Midbrain (tissue), 1 donor: ENCODE measurements at regions not wholly inside any gene's neighbourhood (a gene's known extent, or its start where the extent isn't known, plus 50 kb on each side); places are given as distances from the start of the nearest gene placed in this dataset.

ENCODE experiments used
- DNase-seq: peaks from one replicate; lab custom pipeline; 2025; lab: John Stamatoyannopoulos, UW

- no peak for DNase-seq
Observed at GRCh38 chr4:43345323-43345925, 452.9 kb downstream of the GRXCR1 start.

DNA sequence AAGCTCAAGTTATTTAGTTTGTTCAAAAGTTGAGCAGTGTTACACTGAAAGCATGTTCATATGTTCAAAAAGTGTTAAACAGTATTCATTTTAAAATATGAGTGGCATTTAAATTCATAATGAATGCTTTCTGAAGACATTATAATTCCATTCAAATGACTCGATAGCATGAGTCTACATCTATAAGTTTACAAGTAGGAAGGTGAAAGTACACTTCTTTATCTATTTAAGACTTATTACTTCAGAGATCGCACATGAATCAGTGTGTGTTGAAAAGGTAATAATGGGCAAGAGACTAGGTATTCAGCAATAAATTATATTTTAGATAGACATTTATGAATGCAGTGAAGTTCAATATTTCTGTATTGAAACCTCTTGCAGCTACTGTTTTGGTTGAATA lies 456.1 kb downstream of the GRXCR1 start:
- no peak for DNase-seq

GRCh38 chr4:43351970-43352806 lies 459.7 kb downstream of the GRXCR1 start:
- no peak for DNase-seq

GRCh38 chr4:43352859-43353258 lies 460.3 kb downstream of the GRXCR1 start:
- DNase-seq = no peak

DNA sequence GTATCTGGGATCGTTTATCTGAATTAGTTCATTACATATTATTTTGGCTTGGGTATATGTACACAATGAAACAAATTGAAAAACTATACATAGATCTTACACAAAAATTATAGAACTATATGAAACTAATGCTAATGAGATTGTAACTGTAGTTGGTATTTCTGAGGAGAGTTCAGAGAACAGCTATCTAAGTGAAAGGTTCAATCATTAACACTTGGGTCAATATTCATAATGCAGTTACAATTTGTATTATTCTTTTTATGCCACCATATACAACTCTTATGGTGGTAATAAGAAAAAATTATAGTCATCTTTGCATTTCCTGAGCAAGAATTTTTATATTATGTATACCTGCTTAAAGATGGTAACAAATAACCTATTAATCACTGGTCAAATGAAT lies 461.0 kb downstream of the GRXCR1 start:
- no peak for DNase-seq

DNA sequence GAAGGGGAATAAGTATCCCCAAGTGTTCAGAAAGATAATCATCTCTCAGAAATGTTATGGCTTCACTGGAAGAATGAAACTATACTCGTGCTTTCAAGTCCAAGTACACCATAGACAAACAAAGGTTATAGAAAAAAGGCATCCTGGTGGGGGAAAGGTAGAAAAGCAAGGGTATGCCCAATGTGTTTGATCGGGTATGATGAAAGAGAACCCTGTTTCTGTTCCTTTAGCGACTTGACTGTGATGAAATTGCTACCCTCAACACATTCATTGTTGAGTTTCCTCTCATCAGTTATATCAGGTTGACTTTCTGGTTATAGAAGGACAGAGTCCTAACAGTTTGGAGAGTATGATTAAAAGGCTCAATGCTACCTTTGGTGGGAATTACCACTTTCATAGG lies 464.3 kb downstream of the GRXCR1 start:
- no peak for DNase-seq

GRCh38 chr4:43357252-43357974 lies 464.9 kb downstream of the GRXCR1 start:
- no peak for DNase-seq

DNA sequence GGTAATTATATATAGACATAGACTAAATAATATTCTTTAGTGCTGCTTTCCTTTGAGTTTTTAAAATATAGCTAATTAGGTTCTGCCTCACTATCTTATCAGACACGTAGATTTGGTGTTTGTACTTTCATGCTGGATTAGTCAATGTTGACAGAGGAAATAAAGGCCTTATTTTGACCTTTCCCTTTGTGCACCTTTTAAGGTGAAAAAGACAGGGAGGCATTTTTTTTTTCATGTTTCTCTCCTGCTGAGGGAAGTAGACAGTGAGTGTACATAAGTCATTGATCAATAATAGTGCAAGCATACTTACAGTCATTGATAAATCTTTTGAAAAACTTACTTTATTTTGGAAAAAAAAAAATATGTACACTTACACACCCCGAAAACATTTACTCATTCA lies 467.8 kb downstream of the GRXCR1 start:
- no peak for DNase-seq

- DNase-seq = no peak
Observed at GRCh38 chr4:43362875-43363636, 470.5 kb downstream of the GRXCR1 start.

DNA sequence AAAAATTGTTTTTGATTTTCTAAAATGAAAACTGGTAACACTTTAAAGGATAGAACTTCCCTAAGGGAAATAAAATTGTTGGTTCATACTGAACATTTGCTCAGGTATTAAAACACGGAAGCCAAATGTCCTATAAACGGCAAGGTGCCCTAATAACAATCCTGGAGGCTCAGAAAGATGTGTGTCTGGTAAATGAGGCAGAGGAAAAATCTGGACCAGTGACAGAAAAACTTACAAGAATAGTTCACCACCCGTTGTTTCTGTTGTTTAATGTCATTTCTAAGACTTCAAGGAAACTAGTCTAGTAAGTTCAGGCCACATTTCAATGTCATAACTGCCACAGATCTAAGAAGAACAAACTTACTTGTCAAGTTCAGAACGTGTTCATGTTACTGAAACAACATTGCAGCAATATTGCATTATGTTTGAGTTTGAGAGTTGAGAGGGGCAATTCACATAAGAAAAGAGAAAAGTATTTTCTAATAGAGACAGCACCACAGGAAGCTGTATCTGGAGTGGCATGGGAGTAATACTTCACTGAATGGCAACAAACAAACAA lies 476.6 kb downstream of the GRXCR1 start:
- no peak for DNase-seq

GRCh38 chr4:43373201-43373600 lies 480.7 kb downstream of the GRXCR1 start:
- no peak for DNase-seq

DNA sequence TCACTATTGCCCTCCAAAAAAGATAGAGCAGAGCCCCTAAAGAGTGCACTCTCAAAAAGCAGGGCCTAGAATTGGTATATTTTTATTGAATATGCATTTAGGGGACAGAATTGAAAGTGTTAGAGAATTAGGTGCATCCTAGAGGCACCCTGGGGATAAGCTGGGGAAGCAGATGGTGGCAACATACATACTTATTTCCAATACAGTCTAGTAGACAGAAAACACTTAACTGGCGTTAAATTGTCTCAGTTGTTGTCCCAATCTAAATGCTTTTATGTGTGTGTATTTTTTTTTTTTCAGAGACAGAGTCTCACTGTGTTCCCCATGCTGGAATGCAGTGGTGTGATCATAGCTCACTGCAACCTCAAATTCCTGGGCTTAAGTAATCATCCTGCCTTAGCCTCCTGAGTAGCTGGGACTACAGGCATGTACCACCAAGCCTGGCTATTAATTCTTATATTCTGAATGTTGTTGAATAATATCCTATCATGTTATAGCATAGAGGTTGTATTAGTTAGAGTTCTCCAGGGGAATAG lies 481.8 kb downstream of the GRXCR1 start:
- no peak for DNase-seq

DNA sequence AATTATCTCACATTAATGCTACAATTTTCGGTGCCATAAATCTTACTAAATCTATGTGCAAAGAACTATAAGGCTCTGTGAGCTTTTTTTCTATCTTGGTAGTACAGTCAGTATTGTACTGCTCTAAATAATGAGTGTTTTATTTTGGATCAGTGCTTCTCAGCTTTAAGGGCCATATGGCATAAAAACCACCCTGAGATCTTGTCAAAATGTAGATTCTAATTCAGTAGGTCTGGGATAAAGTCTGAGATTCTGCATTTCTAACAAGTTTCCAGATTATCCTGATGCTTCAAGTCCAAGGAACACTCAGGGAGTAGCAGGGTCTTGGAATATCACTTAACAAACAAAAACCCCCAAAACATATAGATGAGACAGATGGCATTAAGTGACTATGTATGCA lies 486.5 kb downstream of the GRXCR1 start:
- no peak for DNase-seq

DNA sequence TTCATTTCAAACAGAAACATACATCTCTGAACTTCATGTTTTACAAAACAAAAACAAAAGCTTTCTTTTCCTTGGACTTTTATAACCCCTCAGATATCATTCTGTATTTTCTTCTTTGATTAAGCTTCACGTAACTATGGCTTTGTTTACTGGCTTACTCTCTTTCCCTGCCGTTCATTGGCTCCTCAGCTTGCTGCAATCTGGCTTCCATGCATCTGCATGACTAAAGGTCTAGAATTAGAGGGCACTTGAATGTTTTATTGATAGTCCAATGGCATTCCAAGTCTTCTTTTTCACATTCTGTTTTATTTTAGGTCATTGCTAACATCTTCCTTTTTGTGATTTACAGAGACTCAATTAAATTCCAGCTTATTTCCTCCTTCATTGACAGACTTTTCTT lies 487.6 kb downstream of the GRXCR1 start:
- no peak for DNase-seq

- DNase-seq = no peak
Observed at GRCh38 chr4:43391069-43391468, 498.6 kb downstream of the GRXCR1 start.

- no peak for DNase-seq
Observed at GRCh38 chr4:43394976-43395375, 502.5 kb downstream of the GRXCR1 start.

DNA sequence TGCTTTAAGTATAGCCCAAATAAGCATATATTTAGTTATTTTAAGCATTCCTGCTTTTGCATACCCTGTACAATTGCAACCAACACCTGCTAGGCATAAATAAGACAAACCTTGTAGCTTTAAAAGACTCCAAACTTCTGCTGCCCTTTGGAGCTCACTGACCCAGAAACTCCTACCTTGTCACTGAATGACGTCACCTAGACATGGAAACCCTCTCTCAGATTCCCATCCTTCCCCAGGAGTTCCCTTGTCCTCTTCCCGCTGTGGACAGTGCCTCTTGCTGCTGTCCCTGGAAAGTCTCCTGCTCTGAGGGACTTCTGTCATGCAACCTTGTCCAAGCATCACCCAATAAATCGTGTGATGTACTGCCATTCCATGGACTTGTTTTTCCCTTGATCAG lies 507.2 kb downstream of the GRXCR1 start:
- DNase-seq = no peak

DNA sequence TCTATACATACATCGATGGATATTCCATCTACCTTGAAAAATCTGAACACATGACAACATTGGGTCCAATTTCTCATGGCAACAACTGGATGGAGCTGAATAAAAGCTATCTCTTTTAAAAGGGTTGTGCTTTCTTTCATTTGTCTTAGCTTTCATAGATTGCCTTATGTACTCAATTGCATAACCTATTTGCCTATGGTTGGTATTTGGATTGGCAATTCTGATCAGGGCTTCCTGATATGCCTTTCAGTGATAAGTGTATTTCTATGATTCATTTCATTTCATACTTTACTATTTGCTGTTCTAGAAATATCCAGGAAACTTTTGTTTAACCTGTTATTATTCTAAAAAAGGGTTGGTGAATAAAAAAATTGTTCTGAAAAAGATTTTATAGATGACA lies 509.9 kb downstream of the GRXCR1 start:
- no peak for DNase-seq

- no peak for DNase-seq
Observed at GRCh38 chr4:43410636-43411035, 518.1 kb downstream of the GRXCR1 start.

GRCh38 chr4:43411226-43411625 lies 518.7 kb downstream of the GRXCR1 start:
- no peak for DNase-seq

DNA sequence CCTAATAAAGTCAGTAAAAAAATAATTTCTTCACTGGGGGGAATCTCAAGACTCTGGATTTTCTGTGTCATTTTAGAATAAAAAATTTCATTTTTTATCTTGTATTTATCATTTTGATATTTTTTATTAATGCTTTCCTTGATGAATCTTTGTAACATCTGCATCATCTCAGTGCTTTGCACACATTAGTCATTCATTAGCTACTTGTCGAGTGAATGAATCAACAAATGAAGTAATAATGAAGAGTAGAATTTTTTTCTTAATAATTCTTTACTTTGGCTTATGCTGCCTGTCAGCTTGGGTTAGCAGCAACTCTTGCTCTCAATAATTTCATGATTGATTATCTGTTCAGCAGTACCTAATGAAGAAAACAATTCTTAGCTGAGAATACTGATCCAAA lies 530.8 kb downstream of the GRXCR1 start:
- no peak for DNase-seq

- DNase-seq = no peak
Observed at GRCh38 chr4:43425206-43425605, 532.7 kb downstream of the GRXCR1 start.
